ENCODE measurements at regions not wholly inside any gene's neighbourhood (a gene's known extent, or its start where the extent isn't known, plus 50 kb on each side); places are given as distances from the start of the nearest gene placed in this dataset.

DNA sequence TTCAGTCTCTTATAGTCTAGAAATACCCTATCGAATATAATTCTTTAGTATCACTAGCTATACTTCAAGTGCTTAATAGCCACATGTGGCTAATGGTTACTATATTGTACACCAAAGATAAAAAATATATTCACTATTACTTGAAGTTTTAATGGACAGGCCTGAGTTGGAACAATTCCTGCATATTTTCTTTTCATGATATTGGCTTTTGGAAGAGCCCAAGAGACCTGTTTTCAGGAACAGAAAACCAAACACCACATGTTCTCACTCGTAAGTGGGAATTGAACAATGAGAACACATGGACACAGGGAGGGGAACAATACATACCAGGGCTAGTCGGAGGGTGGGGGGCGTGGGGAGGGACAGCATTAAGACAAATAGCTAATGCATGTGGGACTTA is 334.4 kb upstream of the TRIB2 start:
- no peak overlapping the region for H3K4me3 ChIP-seq (replicated peaks in 1 of 2; ENCODE audit: low read depth in 2 of 2, low read length in 2 of 2)
- TF ChIP-seq, protein P1, sequence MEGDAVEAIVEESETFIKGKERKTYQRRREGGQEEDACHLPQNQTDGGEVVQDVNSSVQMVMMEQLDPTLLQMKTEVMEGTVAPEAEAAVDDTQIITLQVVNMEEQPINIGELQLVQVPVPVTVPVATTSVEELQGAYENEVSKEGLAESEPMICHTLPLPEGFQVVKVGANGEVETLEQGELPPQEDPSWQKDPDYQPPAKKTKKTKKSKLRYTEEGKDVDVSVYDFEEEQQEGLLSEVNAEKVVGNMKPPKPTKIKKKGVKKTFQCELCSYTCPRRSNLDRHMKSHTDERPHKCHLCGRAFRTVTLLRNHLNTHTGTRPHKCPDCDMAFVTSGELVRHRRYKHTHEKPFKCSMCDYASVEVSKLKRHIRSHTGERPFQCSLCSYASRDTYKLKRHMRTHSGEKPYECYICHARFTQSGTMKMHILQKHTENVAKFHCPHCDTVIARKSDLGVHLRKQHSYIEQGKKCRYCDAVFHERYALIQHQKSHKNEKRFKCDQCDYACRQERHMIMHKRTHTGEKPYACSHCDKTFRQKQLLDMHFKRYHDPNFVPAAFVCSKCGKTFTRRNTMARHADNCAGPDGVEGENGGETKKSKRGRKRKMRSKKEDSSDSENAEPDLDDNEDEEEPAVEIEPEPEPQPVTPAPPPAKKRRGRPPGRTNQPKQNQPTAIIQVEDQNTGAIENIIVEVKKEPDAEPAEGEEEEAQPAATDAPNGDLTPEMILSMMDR (IDR thresholded peaks at IDR 0.05; ENCODE audit: low read depth, low read length) = no peak
- no peak for DNase-seq (ENCODE audit: low read depth in 2 of 2)

DNA sequence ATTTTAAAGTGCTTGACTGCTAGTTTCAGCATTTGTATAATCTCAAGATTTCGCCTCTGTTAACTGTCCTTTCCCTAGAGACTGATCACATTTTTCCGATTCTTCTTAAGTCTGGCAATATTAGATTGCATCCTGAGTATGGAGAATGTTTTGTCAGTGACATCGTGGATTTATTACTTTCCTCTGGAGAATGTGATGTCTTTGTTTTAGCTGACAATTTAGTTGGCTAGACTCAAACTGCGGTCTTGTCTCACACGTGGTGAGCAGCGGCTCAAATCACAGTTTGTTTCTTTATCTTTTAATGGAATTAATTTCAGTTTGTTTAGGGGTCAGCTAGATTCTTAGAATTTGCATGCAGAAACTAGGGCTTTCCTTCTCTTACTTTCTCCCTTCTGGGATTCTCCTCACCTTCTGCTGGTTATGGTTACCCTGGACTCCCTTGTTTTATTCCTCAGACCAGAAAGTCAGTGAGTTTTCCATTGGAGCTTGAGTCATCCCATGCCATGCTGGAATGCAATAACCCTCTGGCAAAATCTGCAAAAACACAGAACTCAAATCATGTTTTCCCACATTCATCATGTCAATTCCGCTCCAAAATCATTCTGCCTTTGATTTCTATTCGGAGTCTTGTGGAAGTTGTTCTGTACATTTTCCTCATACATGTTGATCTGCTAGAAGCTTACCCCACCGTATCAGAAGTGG is 327.2 kb upstream of the TRIB2 start:
- DNase-seq (ENCODE audit: low read depth in 2 of 2) = peak; percentile 27
- TF ChIP-seq, protein P1 (IDR thresholded peaks at IDR 0.05; ENCODE audit: low read depth, low read length) = no peak
- no peak overlapping the region for H3K4me3 ChIP-seq (replicated peaks in 1 of 2; ENCODE audit: low read depth in 2 of 2, low read length in 2 of 2)

DNA sequence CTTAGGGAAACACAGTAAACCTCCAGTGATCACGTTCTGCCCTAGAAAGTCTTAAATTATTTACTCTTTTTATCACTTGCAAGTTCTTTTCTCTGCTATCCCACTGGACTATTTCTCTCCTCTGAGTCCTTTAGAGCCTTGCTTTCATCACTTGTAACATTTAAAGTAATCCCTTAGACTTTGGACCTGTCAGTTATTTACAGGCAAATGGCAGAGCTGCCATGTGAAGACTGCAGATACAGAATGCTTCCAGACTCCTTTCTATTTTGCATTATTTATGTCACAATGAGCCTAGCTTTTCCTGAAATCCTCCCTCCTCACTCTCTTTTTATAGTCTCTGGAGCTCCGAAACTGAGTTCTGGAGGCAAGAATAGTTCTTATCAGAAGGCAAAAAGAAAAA is 325.6 kb upstream of the TRIB2 start:
- TF ChIP-seq, protein P1 (IDR thresholded peaks at IDR 0.05; ENCODE audit: low read depth, low read length) = no peak
- H3K4me3 ChIP-seq (replicated peaks in 1 of 2; ENCODE audit: low read depth in 2 of 2, low read length in 2 of 2) = no peak overlapping the region
- DNase-seq (ENCODE audit: low read depth in 2 of 2) = no peak

DNA sequence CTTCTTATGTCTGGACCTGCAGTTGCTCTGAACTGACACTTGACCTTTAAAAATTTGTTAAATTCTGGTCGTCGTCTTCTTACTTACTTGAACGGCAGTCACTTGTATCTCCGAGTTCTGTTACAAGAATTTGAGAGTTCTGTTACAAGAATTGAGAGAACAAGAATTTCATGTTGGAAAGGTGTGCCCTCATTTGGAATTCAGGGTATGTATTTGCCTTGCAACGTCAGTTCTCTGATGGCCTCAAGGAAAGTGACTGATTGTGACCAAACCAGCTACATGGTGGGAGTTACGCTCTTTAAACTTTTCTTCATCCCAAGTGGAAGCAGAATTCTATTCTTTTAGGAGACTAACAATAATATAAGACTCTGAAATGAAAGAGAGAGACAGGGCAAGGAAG is 320.0 kb upstream of the TRIB2 start:
- TF ChIP-seq, protein P1 (IDR thresholded peaks at IDR 0.05; ENCODE audit: low read depth, low read length) = no peak
- DNase-seq (ENCODE audit: low read depth in 2 of 2) = no peak
- H3K4me3 ChIP-seq (replicated peaks in 1 of 2; ENCODE audit: low read depth in 2 of 2, low read length in 2 of 2) = no peak overlapping the region

DNA sequence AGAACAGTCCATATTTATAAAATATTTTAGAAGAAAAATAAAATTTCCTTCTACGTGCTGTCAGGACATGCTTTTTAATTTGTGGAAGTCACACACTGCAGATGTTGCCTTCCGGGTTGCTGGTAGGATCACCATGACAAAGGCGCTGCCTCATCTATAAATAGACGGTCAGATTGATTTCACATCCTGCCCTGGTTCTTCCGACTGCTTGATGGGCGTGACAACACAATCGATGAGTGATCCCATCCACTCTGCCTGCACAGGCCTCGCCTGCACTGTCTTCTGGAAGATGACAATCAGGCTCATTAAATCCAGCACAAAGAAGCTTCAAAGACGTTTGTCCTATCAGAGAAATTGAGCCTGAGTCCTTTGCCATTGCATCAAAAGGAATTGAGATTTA is 318.9 kb upstream of the TRIB2 start:
- peak in 1 of 2 donors; percentile 17 for DNase-seq (ENCODE audit: low read depth in 2 of 2)
- H3K4me3 ChIP-seq (replicated peaks in 1 of 2; ENCODE audit: low read depth in 2 of 2, low read length in 2 of 2) = no peak overlapping the region
- TF ChIP-seq, protein P1 (IDR thresholded peaks at IDR 0.05; ENCODE audit: low read depth, low read length) = no peak

DNA sequence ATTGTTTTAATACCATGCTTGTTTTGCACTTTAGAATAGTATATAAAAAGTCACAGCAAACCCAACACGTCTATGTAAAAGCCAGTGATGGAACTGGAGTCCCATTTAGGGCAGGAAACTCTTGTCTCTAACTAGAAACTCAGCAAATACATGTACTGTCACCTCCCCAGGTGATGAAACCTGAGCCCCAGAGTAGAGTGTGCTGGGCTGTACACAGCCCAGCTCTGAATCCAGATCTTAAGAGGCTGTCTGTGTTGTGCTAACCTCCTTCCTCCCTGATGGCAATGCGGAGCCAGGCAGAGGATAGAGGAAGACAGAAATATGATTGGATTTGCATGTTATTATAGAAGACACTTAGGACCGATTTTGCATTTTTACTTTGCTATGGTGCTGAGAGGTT is 317.5 kb upstream of the TRIB2 start:
- no peak overlapping the region for H3K4me3 ChIP-seq (replicated peaks in 1 of 2; ENCODE audit: low read depth in 2 of 2, low read length in 2 of 2)
- no peak for DNase-seq (ENCODE audit: low read depth in 2 of 2)
- TF ChIP-seq, protein P1 (IDR thresholded peaks at IDR 0.05; ENCODE audit: low read depth, low read length) = no peak

DNA sequence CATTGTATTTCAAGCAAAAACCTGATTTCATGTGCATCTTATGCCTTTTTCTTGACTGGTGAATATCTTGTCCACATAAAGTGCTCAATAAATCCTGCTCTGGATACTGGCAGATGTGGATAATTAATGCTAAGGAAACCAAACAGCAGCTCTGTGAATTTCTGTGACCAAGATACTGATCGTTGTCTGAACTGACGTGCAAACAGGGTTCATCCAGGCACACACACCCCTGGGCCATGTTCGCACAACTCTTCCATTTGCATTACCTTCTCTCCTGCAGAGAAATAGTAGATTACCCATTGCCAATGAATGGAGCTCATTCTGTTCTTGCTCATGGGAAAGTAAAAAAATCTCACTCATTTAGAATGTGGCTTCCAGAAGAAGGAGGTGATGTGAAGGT is 316.2 kb upstream of the TRIB2 start:
- TF ChIP-seq, protein P1 (IDR thresholded peaks at IDR 0.05; ENCODE audit: low read depth, low read length) = no peak
- no peak for DNase-seq (ENCODE audit: low read depth in 2 of 2)
- H3K4me3 ChIP-seq (replicated peaks in 1 of 2; ENCODE audit: low read depth in 2 of 2, low read length in 2 of 2) = no peak overlapping the region

Data from cardiac fibroblast (primary cell).